HUES48 (cell line): ENCODE measurements at regions not wholly inside any gene's neighbourhood (a gene's known extent, or its start where the extent isn't known, plus 50 kb on each side); places are given as distances from the start of the nearest gene placed in this dataset.

Experiments used
- H3K27ac ChIP-seq: one replicate; pipeline ENCODE4 v1.7.0; 2013; ENCODE audit warnings: low read depth, low read length, inconsistent platforms
- H3K27me3 ChIP-seq: 2 replicates; pipeline ENCODE4 v1.6.1; 2013; ENCODE audit warnings: mild to moderate bottlenecking, low read length; ENCODE audit not compliant: control insufficient read depth, insufficient read depth
- H3K36me3 ChIP-seq: 2 replicates; pipeline ENCODE4 v1.6.1; 2013; ENCODE audit warnings: low read length; ENCODE audit not compliant: control insufficient read depth, insufficient read depth
- H3K4me1 ChIP-seq: 2 replicates; pipeline ENCODE4 v1.6.1; 2013; ENCODE audit warnings: mild to moderate bottlenecking, low read length; ENCODE audit not compliant: control insufficient read depth, insufficient read depth
- H3K4me3 ChIP-seq: 2 replicates; pipeline ENCODE4 v1.5.1; 2013; ENCODE audit warnings: mild to moderate bottlenecking, low read depth, low read length
- H3K9ac ChIP-seq: 2 replicates; pipeline ENCODE4 v1.6.1; 2013; ENCODE audit warnings: mild to moderate bottlenecking, low read depth, low read length, moderate library complexity
- H3K9me3 ChIP-seq: 2 replicates; pipeline ENCODE4 v1.6.1; 2013; ENCODE audit warnings: low read length; ENCODE audit not compliant: control insufficient read depth, insufficient read depth

GRCh38 chr13:100836711-100837110, 162.1 kb upstream of the TMTC4 start:
- H3K4me3 ChIP-seq = no peak overlapping the region
- H3K27ac ChIP-seq = no peak overlapping the region
- no peak overlapping the region for H3K9ac ChIP-seq

GRCh38 chr13:100835695-100836094, 161.1 kb upstream of the TMTC4 start:
- Histone ChIP-seq H3K9me3 (no peaks in the 10 kb centered on the region), H3K36me3 (no peaks in the 10 kb centered on the region), H3K4me3 (no peak overlapping the region), H3K9ac (no peak overlapping the region), H3K27ac (no peak overlapping the region), H3K27me3 (no peaks in the 10 kb centered on the region), H3K4me1 (no peaks in the 10 kb centered on the region)

More at GRCh38 chr13:100836711-100837110, 162.1 kb upstream of the TMTC4 start:
- Histone ChIP-seq H3K27me3 (no peaks in the 10 kb centered on the region), H3K9me3 (no peaks in the 10 kb centered on the region), H3K36me3 (no peaks in the 10 kb centered on the region), H3K4me1 (no peaks in the 10 kb centered on the region)

GRCh38 chr13:100833427-100833826, 158.8 kb upstream of the TMTC4 start:
- H3K4me3 ChIP-seq = no peak overlapping the region
- H3K4me1 ChIP-seq = no peaks in the 10 kb centered on the region
- no peak overlapping the region for H3K9ac ChIP-seq
- H3K27me3 ChIP-seq = no peaks in the 10 kb centered on the region
- H3K36me3 ChIP-seq = no peaks in the 10 kb centered on the region
- no peaks in the 10 kb centered on the region for H3K9me3 ChIP-seq
- no peak overlapping the region for H3K27ac ChIP-seq

GRCh38 chr13:100828226-100828625, 153.6 kb upstream of the TMTC4 start:
- Histone ChIP-seq H3K4me3 (no peak overlapping the region), H3K9ac (no peak overlapping the region), H3K27ac (no peak overlapping the region), H3K9me3 (no peaks in the 10 kb centered on the region), H3K36me3 (no peaks in the 10 kb centered on the region), H3K27me3 (no peaks in the 10 kb centered on the region), H3K4me1 (no peaks in the 10 kb centered on the region)

GRCh38 chr13:100827489-100828176, 153.0 kb upstream of the TMTC4 start:
- Histone ChIP-seq H3K4me1 (no peaks in the 10 kb centered on the region), H3K9me3 (no peaks in the 10 kb centered on the region), H3K27ac (no peak overlapping the region), H3K36me3 (no peaks in the 10 kb centered on the region), H3K4me3 (no peak overlapping the region), H3K27me3 (no peaks in the 10 kb centered on the region), H3K9ac (no peak overlapping the region)

- Histone ChIP-seq H3K36me3 (no peaks in the 10 kb centered on the region), H3K27me3 (no peaks in the 10 kb centered on the region), H3K4me1 (no peaks in the 10 kb centered on the region), H3K27ac (no peak overlapping the region), H3K9ac (no peak overlapping the region), H3K4me3 (no peak overlapping the region), H3K9me3 (no peaks in the 10 kb centered on the region)
Observed at GRCh38 chr13:100826441-100826840, 151.8 kb upstream of the TMTC4 start.

GRCh38 chr13:100825557-100825956, 151.0 kb upstream of the TMTC4 start:
- no peak overlapping the region for H3K27ac ChIP-seq

GRCh38 chr13:100824366-100824765, 149.8 kb upstream of the TMTC4 start:
- Histone ChIP-seq H3K9ac (no peak overlapping the region), H3K27me3 (no peaks in the 10 kb centered on the region), H3K4me1 (no peaks in the 10 kb centered on the region), H3K9me3 (no peaks in the 10 kb centered on the region), H3K36me3 (no peaks in the 10 kb centered on the region), H3K27ac (no peak overlapping the region), H3K4me3 (no peak overlapping the region)

More at GRCh38 chr13:100825557-100825956, 151.0 kb upstream of the TMTC4 start:
- no peak overlapping the region for H3K9ac ChIP-seq
- no peaks in the 10 kb centered on the region for H3K36me3 ChIP-seq
- H3K9me3 ChIP-seq = no peaks in the 10 kb centered on the region
- H3K4me3 ChIP-seq = no peak overlapping the region
- H3K4me1 ChIP-seq = no peaks in the 10 kb centered on the region
- H3K27me3 ChIP-seq = no peaks in the 10 kb centered on the region

- Histone ChIP-seq H3K4me1 (no peaks in the 10 kb centered on the region), H3K36me3 (no peaks in the 10 kb centered on the region)
Observed at GRCh38 chr13:100823448-100823847, 148.9 kb upstream of the TMTC4 start.

GRCh38 chr13:100822871-100823443, 148.4 kb upstream of the TMTC4 start:
- Histone ChIP-seq H3K9ac (no peak overlapping the region), H3K36me3 (no peaks in the 10 kb centered on the region), H3K9me3 (no peaks in the 10 kb centered on the region), H3K4me1 (no peaks in the 10 kb centered on the region), H3K27ac (no peak overlapping the region), H3K27me3 (no peaks in the 10 kb centered on the region), H3K4me3 (no peak overlapping the region)

More at GRCh38 chr13:100823448-100823847, 148.9 kb upstream of the TMTC4 start:
- no peaks in the 10 kb centered on the region for H3K9me3 ChIP-seq
- H3K27me3 ChIP-seq = no peaks in the 10 kb centered on the region
- H3K27ac ChIP-seq = no peak overlapping the region
- H3K4me3 ChIP-seq = no peak overlapping the region
- H3K9ac ChIP-seq = no peak overlapping the region

GRCh38 chr13:100818711-100819110, 144.1 kb upstream of the TMTC4 start:
- no peak overlapping the region for H3K9ac ChIP-seq
- H3K9me3 ChIP-seq = no peaks in the 10 kb centered on the region
- no peak overlapping the region for H3K4me3 ChIP-seq
- H3K27me3 ChIP-seq = no peaks in the 10 kb centered on the region
- no peaks in the 10 kb centered on the region for H3K36me3 ChIP-seq
- peaks cover 13% of the 10 kb centered on the region for H3K4me1 ChIP-seq
- H3K27ac ChIP-seq = no peak overlapping the region
